ENCODE measurements at regions not wholly inside any gene's neighbourhood (a gene's known extent, or its start where the extent isn't known, plus 50 kb on each side); places are given as distances from the start of the nearest gene placed in this dataset.

DNA sequence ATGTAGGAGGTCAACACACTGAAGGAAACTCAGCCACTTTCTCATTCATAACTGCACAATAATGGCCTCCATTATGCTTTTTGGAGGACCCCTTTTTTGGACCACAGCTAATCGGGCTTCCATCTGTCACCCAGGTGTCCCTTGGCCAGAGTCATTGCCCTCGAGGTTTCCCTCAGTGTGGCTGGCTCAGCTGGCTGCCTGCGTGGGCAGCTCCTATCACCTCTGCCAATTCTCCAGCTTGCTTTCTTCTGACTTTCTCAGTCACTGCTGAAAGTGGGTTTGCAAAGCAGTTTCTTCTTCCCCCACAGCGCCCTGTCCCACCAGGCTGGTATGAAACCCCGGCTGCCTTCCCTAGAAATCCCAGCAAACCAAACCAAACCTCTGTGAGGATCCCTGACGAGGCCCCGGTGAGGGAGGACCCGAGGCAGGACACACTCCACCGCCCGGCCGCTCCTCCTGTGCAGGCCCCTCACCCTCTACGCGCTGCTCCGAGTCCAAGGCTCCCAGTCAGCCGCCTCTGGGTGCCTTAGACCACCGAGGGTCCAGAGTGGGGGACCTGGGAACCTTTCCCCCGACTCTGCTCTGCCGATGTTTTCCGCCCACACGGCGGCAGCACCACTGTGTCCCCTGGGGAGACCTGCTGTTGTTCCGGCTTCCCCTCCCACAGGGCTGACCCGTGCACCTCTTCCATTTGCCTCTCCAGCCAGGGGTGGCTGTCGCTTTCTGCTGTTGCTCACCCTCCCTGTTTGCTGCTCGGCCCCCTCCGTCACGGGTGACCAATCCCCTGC lies 109.5 kb downstream of the TENT4A start:
- Histone ChIP-seq H3K27me3 (peaks cover 0 to 43% (median 0%) of the 10 kb centered on the region in 4 donors), H3K9me3 (peaks cover 0 to 9% (median 8%) of the 10 kb centered on the region in 3 donors), H3K27ac (no peak overlapping the region), H3K4me3 (no peak overlapping the region), H3K4me1 (no peaks in the 10 kb centered on the region), H3K36me3 (no peaks in the 10 kb centered on the region)
- TF ChIP-seq CTCF (IDR thresholded peaks at IDR 0.05) (no peak), POLR2A (IDR thresholded peaks at IDR 0.05) (no peak)
- DNase-seq, result no peak
- intact Hi-C loops (cut with DNase I), result no loop called here
- WGBS, 2 donors, result 68 to 73% methylated on average over 19 to 25 of the region's 27 CpGs

GRCh38 chr5:6823996-6824395 lies 110.8 kb downstream of the TENT4A start:
- TF ChIP-seq POLR2A (IDR thresholded peaks at IDR 0.05) (no peak), CTCF (IDR thresholded peaks at IDR 0.05) (no peak)
- peaks cover 0 to 9% (median 8%) of the 10 kb centered on the region in 3 donors for H3K9me3 ChIP-seq
- 47 to 72% methylated on average over 9 to 10 of the region's 10 CpGs for WGBS, 2 donors
- H3K4me1 ChIP-seq, result no peaks in the 10 kb centered on the region
- intact Hi-C loops (cut with DNase I), result no loop called here
- peaks cover 0 to 31% (median 0%) of the 10 kb centered on the region in 4 donors for H3K27me3 ChIP-seq
- no peak overlapping the region for H3K27ac ChIP-seq
- DNase-seq, result no peak
- H3K4me3 ChIP-seq, result no peak overlapping the region
- H3K36me3 ChIP-seq, result no peaks in the 10 kb centered on the region

- Histone ChIP-seq H3K36me3 (no peaks in the 10 kb centered on the region), H3K4me1 (no peaks in the 10 kb centered on the region), H3K9me3 (peaks cover 0 to 7% (median 6%) of the 10 kb centered on the region in 3 donors), H3K4me3 (no peak overlapping the region), H3K27me3 (peaks cover 0 to 15% (median 0%) of the 10 kb centered on the region in 4 donors), H3K27ac (no peak overlapping the region)
- TF ChIP-seq POLR2A (IDR thresholded peaks at IDR 0.05) (no peak), CTCF (IDR thresholded peaks at IDR 0.05) (no peak)
- intact Hi-C loops (cut with DNase I), result no loop called here
- WGBS, 2 donors, result 37 to 57% methylated on average over 6 of the region's 6 CpGs
- no peak for DNase-seq
Observed at GRCh38 chr5:6825678-6826244, 112.5 kb downstream of the TENT4A start.

GRCh38 chr5:6826756-6827155 lies 113.5 kb downstream of the TENT4A start:
- Histone ChIP-seq H3K27ac (no peak overlapping the region), H3K36me3 (no peaks in the 10 kb centered on the region), H3K4me3 (no peak overlapping the region), H3K4me1 (no peaks in the 10 kb centered on the region), H3K27me3 (peaks cover 0 to 15% (median 0%) of the 10 kb centered on the region in 4 donors), H3K9me3 (no peaks in the 10 kb centered on the region)
- no peak for DNase-seq
- 73 to 78% methylated on average over 3 to 6 of the region's 6 CpGs for WGBS, 2 donors
- intact Hi-C loops (cut with DNase I), result no loop called here
- TF ChIP-seq POLR2A (IDR thresholded peaks at IDR 0.05) (no peak), CTCF (IDR thresholded peaks at IDR 0.05) (no peak)

DNA sequence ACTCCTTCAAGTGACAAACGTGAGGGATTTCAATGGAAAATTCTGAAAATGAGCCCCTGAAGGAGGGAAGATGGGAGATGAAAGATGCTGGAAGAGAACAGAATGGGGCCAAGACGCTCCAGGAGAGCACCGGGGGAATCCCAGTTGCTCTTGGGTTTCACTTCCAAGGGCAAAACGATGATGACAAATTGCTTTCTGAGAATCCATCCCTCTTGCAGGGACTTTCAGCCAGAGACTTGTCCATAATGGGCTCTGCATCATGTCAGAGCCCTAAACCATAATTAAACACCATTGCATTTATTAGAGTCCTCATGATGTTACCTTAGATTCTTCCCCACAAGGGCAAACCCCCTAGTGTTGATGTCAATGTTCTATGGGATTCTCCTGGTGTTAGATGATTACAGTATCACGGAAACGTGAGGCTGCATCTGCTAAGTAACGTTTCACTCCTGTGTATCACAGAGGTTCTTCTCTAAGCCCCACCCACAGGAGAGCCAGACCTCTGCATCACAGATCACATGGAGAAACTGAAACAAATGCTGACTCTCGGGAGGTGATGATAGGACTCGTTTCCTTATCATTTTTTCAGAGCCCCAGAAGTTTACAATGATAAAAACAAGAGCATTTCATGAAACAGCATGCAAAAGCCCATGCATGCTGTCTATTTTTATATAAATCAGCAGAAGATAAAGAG lies 114.4 kb downstream of the TENT4A start:
- TF ChIP-seq CTCF (IDR thresholded peaks at IDR 0.05), result no peak
- TF ChIP-seq POLR2A (IDR thresholded peaks at IDR 0.05), result no peak
- peaks cover 0 to 15% (median 0%) of the 10 kb centered on the region in 4 donors for H3K27me3 ChIP-seq
- 44 to 47% methylated on average over 9 of the region's 9 CpGs for WGBS, 2 donors
- DNase-seq, result no peak
- H3K9me3 ChIP-seq, result no peaks in the 10 kb centered on the region
- no peaks in the 10 kb centered on the region for H3K4me1 ChIP-seq
- H3K4me3 ChIP-seq, result no peak overlapping the region
- no peaks in the 10 kb centered on the region for H3K36me3 ChIP-seq
- H3K27ac ChIP-seq, result no peak overlapping the region
- intact Hi-C loops (cut with DNase I), result no loop called here

Data from esophagus squamous epithelium (tissue), 5 donors.